Uterus (tissue), 2 donors: ENCODE measurements at regions not wholly inside any gene's neighbourhood (a gene's known extent, or its start where the extent isn't known, plus 50 kb on each side); places are given as distances from the start of the nearest gene placed in this dataset.

ENCODE experiments used
- CTCF ChIP-seq, 4 experiments: fragments of 200-600 bp in 2 of 4; fragments of 450-650 bp in 2 of 4; sonication (generic) in 2 of 4; IDR thresholded peaks; one replicate each; pipeline ENCODE4 v1.5.1; 2016 to 2019; ENCODE audit warnings: antibody characterized with exemption in 4 of 4, mild to moderate bottlenecking in 2 of 4, moderate library complexity in 1 of 4
- POLR2A ChIP-seq, 2 donors: fragments of 450-650 bp; IDR thresholded peaks; one replicate each; pipeline ENCODE4 v1.6.1; 2016; ENCODE audit warnings: antibody characterized with exemption in 2 of 2, mild to moderate bottlenecking in 1 of 2, moderate library complexity in 1 of 2

GRCh38 chr7:63080406-63080805 lies 918.2 kb upstream of the ZNF722 start:
- TF ChIP-seq CTCF (IDR thresholded peaks at IDR 0.05) (no peak), POLR2A (IDR thresholded peaks at IDR 0.05) (no peak)
